K562 (cell line): ENCODE measurements at regions not wholly inside any gene's neighbourhood (a gene's known extent, or its start where the extent isn't known, plus 50 kb on each side); places are given as distances from the start of the nearest gene placed in this dataset.

ENCODE experiments used
- ATAC-seq: fragments of 200-7000 bp; cut with Tn5 transposase; 3 replicates; pipeline ENCODE4 v1.9.1; 2020; ENCODE audit warnings: moderate library complexity
- BruUV-seq: library from RNA; stranded (reverse); fragments of 400-500 nt; replicated peaks from 2 replicates; lab custom pipeline; 2021; lab: Mats Ljungman, UMichigan
- CTCF ChIA-PET: fragments of 300-600 bp; formaldehyde crosslinking; extraction: SDS; loops from one replicate; lab custom pipeline; 2021; ENCODE audit warnings: low intra/inter-chr PET ratio; lab: Yijun Ruan, JAX
- POLR2A ChIA-PET: fragments of 300-600, 350-650 bp; sonication (Branson Sonifier 250); formaldehyde crosslinking; extraction: SDS; loops from one replicate; lab custom pipeline; 2021; ENCODE audit warnings: antibody characterized with exemption, inconsistent platforms; lab: Yijun Ruan, JAX
- DNase-seq, 4 experiments: peaks; one replicate each; pipeline versions ENCODE4 v3.0.0 to v3.0.0-alpha.2; 2011 to 2018; ENCODE audit warnings: low spot score in 3 of 4, mixed read lengths in 3 of 4; ENCODE audit errors: extremely low read depth in 1 of 4
- FAIRE-seq: peaks from 2 replicates; lab custom pipeline; 2011; peaks lifted over from hg19 to GRCh38; lab: Jason Lieb, UNC
- H2AFZ ChIP-seq: 2 replicates; pipeline ENCODE4 v1.6.0; 2011; ENCODE audit warnings: low read depth, low read length, control low read depth, inconsistent platforms
- H3K27ac ChIP-seq: fragments of 200-600 bp; 3 replicates; pipeline ENCODE4 v1.8.0; 2011; ENCODE audit warnings: low read depth, mild to moderate bottlenecking, control low read depth, inconsistent platforms, low read length, moderate library complexity, mixed read lengths; ENCODE audit errors: extremely low read depth
- H3K27me3 ChIP-seq, 2 experiments: fragments of 300-600 bp in 1 of 2; 2 replicates in 1 of 2; 3 replicates in 1 of 2; pipeline versions ENCODE4 v1.6.0 to v1.8.0; 2011; ENCODE audit warnings: inconsistent platforms in 2 of 2, low read length in 2 of 2, mild to moderate bottlenecking in 1 of 2, mixed read lengths in 1 of 2, moderate library complexity in 1 of 2; ENCODE audit not compliant: control insufficient read depth in 2 of 2, insufficient read depth in 2 of 2
- H3K36me3 ChIP-seq: fragments of 300-600 bp; 3 replicates; pipeline ENCODE4 v1.8.0; 2011; ENCODE audit warnings: mild to moderate bottlenecking, low read length, inconsistent platforms; ENCODE audit not compliant: control insufficient read depth, insufficient read depth
- H3K4me1 ChIP-seq, 2 experiments: fragments of 200-600 bp in 1 of 2; replicated peaks in 1 of 2; 2 replicates in 1 of 2; 3 replicates in 1 of 2; pipeline versions ENCODE4 v1.5.1 to v1.8.0; 2011; ENCODE audit warnings: inconsistent platforms in 2 of 2, low read length in 2 of 2, mild to moderate bottlenecking in 1 of 2, mixed read lengths in 1 of 2, moderate library complexity in 1 of 2; ENCODE audit not compliant: control insufficient read depth in 2 of 2, insufficient read depth in 2 of 2
- H3K4me2 ChIP-seq: 2 replicates; pipeline ENCODE4 v1.6.1; 2011; ENCODE audit warnings: low read length, control low read depth, inconsistent platforms, mixed read lengths; ENCODE audit not compliant: insufficient read depth
- H3K4me3 ChIP-seq: fragments of 200-600 bp; sonication (generic), shearing (Covaris generic); 2 replicates; pipeline ENCODE4 v1.5.1; 2016; ENCODE audit warnings: control low read depth, inconsistent platforms
- H3K79me2 ChIP-seq: fragments of 200-600 bp; 3 replicates; pipeline ENCODE4 v1.8.0; 2011; ENCODE audit warnings: low read length, inconsistent platforms; ENCODE audit not compliant: control insufficient read depth, insufficient read depth
- H3K9ac ChIP-seq, 2 experiments: 2 replicates each; pipeline versions ENCODE4 v1.6.0 to v1.6.1; 2011; ENCODE audit warnings: low read depth in 2 of 2, low read length in 2 of 2, control low read depth in 1 of 2, inconsistent platforms in 1 of 2, mild to moderate bottlenecking in 1 of 2, mixed read lengths in 1 of 2; ENCODE audit not compliant: insufficient read depth in 1 of 2
- H3K9me1 ChIP-seq: one replicate; pipeline ENCODE4 v1.6.0; 2011; ENCODE audit warnings: inconsistent platforms, mild to moderate bottlenecking, low read length, moderate library complexity; ENCODE audit not compliant: control insufficient read depth, insufficient read depth
- H3K9me3 ChIP-seq: replicated peaks from 2 replicates; pipeline ENCODE4 v1.5.1; 2011; ENCODE audit warnings: low read depth, low read length, inconsistent platforms; ENCODE audit not compliant: control insufficient read depth, insufficient read depth
- H4K20me1 ChIP-seq: replicated peaks from 2 replicates; pipeline ENCODE4 v1.6.1; 2011; ENCODE audit warnings: low read length, inconsistent platforms, mixed read lengths; ENCODE audit not compliant: control insufficient read depth, insufficient read depth
- CBX3 ChIP-seq, 2 experiments: IDR thresholded peaks; 1 replicate in 1 of 2; 2 replicates in 1 of 2; pipeline ENCODE4 v1.6.1; 2012; ENCODE audit warnings: inconsistent platforms in 2 of 2, low read length in 2 of 2, borderline replicate concordance in 1 of 2, control low read depth in 1 of 2
- ETV5 ChIP-seq: sonication (generic); formaldehyde crosslinking; IDR thresholded peaks from 2 replicates; pipeline ENCODE4 v1.4.0; 2020; ENCODE audit warnings: low read depth, mild to moderate bottlenecking, missing genetic modification reagents
- ETV6 ChIP-seq, 3 experiments: fragments of 150-350 bp in 1 of 3; sonication (generic) in 1 of 3; formaldehyde crosslinking in 1 of 3; IDR thresholded peaks; 2 replicates each; pipeline versions ENCODE4 v1.6.1 to v1.8.0; 2014 to 2022; ENCODE audit warnings: borderline replicate concordance in 2 of 3, low read depth in 2 of 3, antibody characterized with exemption in 1 of 3, low read length in 1 of 3, mild to moderate bottlenecking in 1 of 3, missing genetic modification reagents in 1 of 3
- KLF10 ChIP-seq: fragments of 250-450 bp; sonication (Bioruptor Pico); IDR thresholded peaks from 2 replicates; pipeline ENCODE4 v1.6.1; 2021; ENCODE audit warnings: matching md5 sums
- PHF21A ChIP-seq: fragments of 450-650 bp; IDR thresholded peaks from 2 replicates; pipeline ENCODE4 v1.6.1; 2017; ENCODE audit warnings: low read depth, borderline replicate concordance
- SETDB1 ChIP-seq: IDR thresholded peaks from one replicate; pipeline ENCODE4 v1.6.1; 2012; ENCODE audit warnings: low read length, control low read depth, inconsistent platforms
- ZNF57 ChIP-seq: fragments of 450-650 bp; formaldehyde crosslinking; IDR thresholded peaks from 2 replicates; pipeline ENCODE4 v1.4.0; 2020; ENCODE audit warnings: mild to moderate bottlenecking, moderate library complexity
- WGBS: fragments of 100-300 bp; shearing (Covaris generic); methylation state at CpG from one replicate; pipeline ENCODE4 v1.1.6; 2016; ENCODE audit warnings: low coverage, mixed read lengths; ENCODE audit not compliant: insufficient coverage; ENCODE audit errors: missing lambda C conversion rate; 5-methylcytosine and 5-hydroxymethylcytosine counted together
- in situ Hi-C: fragments of 300-500 bp; cut with MboI; formaldehyde crosslinking; loops from 4 replicates; pipeline ENCODE4 v1.15.0; 2018; ENCODE audit warnings: inconsistent platforms, mixed read lengths
- intact Hi-C: fragments of 100-400 bp; cut with micrococcal nuclease; formaldehyde crosslinking; loops from 2 replicates; pipeline ENCODE4 v1.14.2; 2022
- TF ChIP-seq, protein P1 (sequence below): fragments of 250-450 bp; sonication (Bioruptor Pico); IDR thresholded peaks from 2 replicates; pipeline ENCODE4 v1.4.0; 2020
- TF ChIP-seq, protein P2 (sequence below): fragments of 250-450 bp; sonication (Bioruptor Pico); IDR thresholded peaks from 2 replicates; pipeline ENCODE4 v1.4.0; 2020; ENCODE audit warnings: mild to moderate bottlenecking, moderate library complexity, borderline replicate concordance

DNA sequence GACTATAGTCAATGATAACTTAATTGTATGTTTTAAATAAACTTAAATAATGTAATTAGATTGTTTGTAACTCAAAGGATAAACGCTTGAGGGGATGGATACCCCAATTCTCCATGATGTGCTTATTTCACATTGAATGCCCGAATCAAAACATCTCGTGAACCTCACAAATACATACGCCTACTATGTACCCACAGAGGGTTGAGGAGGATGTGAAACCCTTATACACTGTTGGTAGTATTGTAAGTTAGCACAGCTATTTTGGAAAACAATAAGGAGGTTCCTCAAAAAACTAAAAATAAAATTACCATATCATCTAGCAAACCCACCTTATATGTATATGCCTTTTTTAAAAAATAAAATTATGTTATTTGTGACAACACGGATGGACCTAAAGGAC lies 198.6 kb downstream of the MRPL39 start:
- Histone ChIP-seq H3K4me2 (no peak overlapping the region), H4K20me1 (no peaks in the 10 kb centered on the region; the same call in 1 of the 2 replicates), H3K36me3 (no peaks in the 10 kb centered on the region), H3K79me2 (no peaks in the 10 kb centered on the region), H3K9ac (no peak overlapping the region)
- no peak for DNase-seq
- TF ChIP-seq ETV5 (no peak), ETV6 (IDR thresholded peaks at IDR 0.05; ENCODE audit: borderline replicate concordance in 1 of 2, low read depth in 2 of 2, low read length in 1 of 2) (no peak), ETV6 (CRISPR knock-in tag; IDR thresholded peaks at IDR 0.05; ENCODE audit: borderline replicate concordance) (no peak), KLF10 (CRISPR knock-in tag) (no peak), PHF21A (no peak), CBX3 (IDR thresholded peaks at IDR 0.05; ENCODE audit: borderline replicate concordance in 1 of 2, low read length in 2 of 2) (no peak), ZNF57 (CRISPR knock-in tag) (no peak), SETDB1 (no peak)
- TF ChIP-seq, protein P1, sequence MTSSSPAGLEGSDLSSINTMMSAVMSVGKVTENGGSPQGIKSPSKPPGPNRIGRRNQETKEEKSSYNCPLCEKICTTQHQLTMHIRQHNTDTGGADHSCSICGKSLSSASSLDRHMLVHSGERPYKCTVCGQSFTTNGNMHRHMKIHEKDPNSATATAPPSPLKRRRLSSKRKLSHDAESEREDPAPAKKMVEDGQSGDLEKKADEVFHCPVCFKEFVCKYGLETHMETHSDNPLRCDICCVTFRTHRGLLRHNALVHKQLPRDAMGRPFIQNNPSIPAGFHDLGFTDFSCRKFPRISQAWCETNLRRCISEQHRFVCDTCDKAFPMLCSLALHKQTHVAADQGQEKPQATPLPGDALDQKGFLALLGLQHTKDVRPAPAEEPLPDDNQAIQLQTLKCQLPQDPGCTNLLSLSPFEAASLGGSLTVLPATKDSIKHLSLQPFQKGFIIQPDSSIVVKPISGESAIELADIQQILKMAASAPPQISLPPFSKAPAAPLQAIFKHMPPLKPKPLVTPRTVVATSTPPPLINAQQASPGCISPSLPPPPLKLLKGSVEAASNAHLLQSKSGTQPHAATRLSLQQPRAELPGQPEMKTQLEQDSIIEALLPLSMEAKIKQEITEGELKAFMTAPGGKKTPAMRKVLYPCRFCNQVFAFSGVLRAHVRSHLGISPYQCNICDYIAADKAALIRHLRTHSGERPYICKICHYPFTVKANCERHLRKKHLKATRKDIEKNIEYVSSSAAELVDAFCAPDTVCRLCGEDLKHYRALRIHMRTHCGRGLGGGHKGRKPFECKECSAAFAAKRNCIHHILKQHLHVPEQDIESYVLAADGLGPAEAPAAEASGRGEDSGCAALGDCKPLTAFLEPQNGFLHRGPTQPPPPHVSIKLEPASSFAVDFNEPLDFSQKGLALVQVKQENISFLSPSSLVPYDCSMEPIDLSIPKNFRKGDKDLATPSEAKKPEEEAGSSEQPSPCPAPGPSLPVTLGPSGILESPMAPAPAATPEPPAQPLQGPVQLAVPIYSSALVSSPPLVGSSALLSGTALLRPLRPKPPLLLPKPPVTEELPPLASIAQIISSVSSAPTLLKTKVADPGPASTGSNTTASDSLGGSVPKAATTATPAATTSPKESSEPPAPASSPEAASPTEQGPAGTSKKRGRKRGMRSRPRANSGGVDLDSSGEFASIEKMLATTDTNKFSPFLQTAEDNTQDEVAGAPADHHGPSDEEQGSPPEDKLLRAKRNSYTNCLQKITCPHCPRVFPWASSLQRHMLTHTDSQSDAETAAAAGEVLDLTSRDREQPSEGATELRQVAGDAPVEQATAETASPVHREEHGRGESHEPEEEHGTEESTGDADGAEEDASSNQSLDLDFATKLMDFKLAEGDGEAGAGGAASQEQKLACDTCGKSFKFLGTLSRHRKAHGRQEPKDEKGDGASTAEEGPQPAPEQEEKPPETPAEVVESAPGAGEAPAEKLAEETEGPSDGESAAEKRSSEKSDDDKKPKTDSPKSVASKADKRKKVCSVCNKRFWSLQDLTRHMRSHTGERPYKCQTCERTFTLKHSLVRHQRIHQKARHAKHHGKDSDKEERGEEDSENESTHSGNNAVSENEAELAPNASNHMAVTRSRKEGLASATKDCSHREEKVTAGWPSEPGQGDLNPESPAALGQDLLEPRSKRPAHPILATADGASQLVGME (CRISPR knock-in tag), result no peak
- TF ChIP-seq, protein P2, sequence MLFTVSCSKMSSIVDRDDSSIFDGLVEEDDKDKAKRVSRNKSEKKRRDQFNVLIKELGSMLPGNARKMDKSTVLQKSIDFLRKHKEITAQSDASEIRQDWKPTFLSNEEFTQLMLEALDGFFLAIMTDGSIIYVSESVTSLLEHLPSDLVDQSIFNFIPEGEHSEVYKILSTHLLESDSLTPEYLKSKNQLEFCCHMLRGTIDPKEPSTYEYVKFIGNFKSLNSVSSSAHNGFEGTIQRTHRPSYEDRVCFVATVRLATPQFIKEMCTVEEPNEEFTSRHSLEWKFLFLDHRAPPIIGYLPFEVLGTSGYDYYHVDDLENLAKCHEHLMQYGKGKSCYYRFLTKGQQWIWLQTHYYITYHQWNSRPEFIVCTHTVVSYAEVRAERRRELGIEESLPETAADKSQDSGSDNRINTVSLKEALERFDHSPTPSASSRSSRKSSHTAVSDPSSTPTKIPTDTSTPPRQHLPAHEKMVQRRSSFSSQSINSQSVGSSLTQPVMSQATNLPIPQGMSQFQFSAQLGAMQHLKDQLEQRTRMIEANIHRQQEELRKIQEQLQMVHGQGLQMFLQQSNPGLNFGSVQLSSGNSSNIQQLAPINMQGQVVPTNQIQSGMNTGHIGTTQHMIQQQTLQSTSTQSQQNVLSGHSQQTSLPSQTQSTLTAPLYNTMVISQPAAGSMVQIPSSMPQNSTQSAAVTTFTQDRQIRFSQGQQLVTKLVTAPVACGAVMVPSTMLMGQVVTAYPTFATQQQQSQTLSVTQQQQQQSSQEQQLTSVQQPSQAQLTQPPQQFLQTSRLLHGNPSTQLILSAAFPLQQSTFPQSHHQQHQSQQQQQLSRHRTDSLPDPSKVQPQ (CRISPR knock-in tag), result no peak
- TF ChIP-seq, all 486 proteins: peak for 0
- Histone ChIP-seq H2AFZ (no peak overlapping the region), H3K4me3 (no peak overlapping the region), H3K27ac (no peak overlapping the region), H3K4me1 (no peaks in the 10 kb centered on the region), H3K9me3 (no peaks in the 10 kb centered on the region), H3K27me3 (no peaks in the 10 kb centered on the region), H3K9me1 (no peaks in the 10 kb centered on the region)
- POLR2A ChIA-PET, result no interaction called here
- no peak for FAIRE-seq
- 0% methylated on average over 5 of the region's 5 CpGs for WGBS
- CTCF ChIA-PET, result no interaction called here
- in situ Hi-C loops (no loop called here), intact Hi-C loops (no loop called here)
- no TSS peak for BruUV-seq
- ATAC-seq, result no peak
